ENCODE measurements at regions not wholly inside any gene's neighbourhood (a gene's known extent, or its start where the extent isn't known, plus 50 kb on each side); places are given as distances from the start of the nearest gene placed in this dataset.
"Not testable (repeated sequence)": the region's sequence is repeated elsewhere in the genome, so short reads cannot be mapped to it uniquely, and the experiment has no call there.

DNA sequence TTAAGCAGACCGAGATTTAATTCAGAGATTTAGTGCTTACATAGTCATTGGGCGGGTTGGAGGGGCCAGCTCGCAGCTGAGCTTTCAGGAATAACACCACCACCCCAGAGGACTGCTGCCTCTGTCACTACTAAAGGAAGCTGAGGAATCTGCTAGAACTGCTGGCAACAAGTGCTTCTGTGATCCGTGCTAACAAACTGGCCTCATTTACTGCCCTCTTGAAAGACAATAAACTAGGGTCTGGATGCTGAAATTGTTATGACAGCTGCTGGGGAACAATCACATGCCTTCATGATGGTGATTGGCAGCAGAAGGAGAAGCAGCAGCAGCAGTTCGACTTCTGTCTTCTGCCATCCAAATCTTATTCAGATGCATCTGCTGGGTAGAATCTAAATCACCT is 285.5 kb upstream of the TAC1 start (continued):
- TF ChIP-seq CTCF (IDR thresholded peaks at IDR 0.05; ENCODE audit: low read depth, low read length, missing input control) (no peak), EGR1 (IDR thresholded peaks at IDR 0.05; ENCODE audit: low read depth in 2 of 2) (no peak), FOXA1 (IDR thresholded peaks at IDR 0.05) (no peak)
- TF ChIP-seq, protein P1, sequence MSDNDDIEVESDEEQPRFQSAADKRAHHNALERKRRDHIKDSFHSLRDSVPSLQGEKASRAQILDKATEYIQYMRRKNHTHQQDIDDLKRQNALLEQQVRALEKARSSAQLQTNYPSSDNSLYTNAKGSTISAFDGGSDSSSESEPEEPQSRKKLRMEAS (IDR thresholded peaks at IDR 0.05) = no peak

GRCh38 chr7:97449448-97449847 is 282.4 kb upstream of the TAC1 start:
- H3K9me3 ChIP-seq (ENCODE audit: control insufficient read depth in 4 of 4, low read length in 3 of 4); H3K4me3 ChIP-seq (ENCODE audit: low read depth in 1 of 3, low read length in 3 of 3); H3K4me1 ChIP-seq (ENCODE audit: control insufficient read depth in 4 of 4, insufficient read depth in 4 of 4, low read length in 3 of 4); H3K36me3 ChIP-seq (ENCODE audit: control insufficient read depth in 4 of 4, insufficient read depth in 3 of 4, low read depth in 1 of 4, low read length in 3 of 4); H3K27me3 ChIP-seq (ENCODE audit: control insufficient read depth in 4 of 4, insufficient read depth in 4 of 4, low read length in 3 of 4); H3K9ac ChIP-seq (ENCODE audit: low read depth in 1 of 2, low read length in 2 of 2); H3K27ac ChIP-seq (ENCODE audit: low read depth in 1 of 2, low read length in 2 of 2); DNase-seq (ENCODE audit: low spot score): not testable (repeated sequence)
- WGBS = 83% methylated on average over 3 of the region's 3 CpGs

DNA sequence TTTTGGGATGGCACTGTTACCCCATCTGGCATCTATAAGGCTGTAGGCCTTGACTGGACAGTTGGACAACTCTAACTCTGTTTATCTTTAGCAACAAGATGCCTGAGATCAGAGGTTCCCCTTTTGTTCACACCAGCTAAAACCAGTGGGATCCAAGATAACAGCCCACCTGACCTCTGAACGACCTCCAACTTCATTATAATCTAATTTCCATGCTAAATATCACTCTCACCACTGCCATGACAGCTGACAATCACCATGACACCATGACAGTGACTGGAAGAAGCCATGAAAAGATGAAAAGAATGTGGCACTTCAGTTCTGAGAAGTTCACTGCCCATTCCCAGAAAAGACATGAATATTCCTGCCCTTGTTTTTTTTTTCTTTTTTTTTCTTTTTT is 281.4 kb upstream of the TAC1 start:
- no peak for DNase-seq (ENCODE audit: low spot score)
- TF ChIP-seq EGR1 (IDR thresholded peaks at IDR 0.05; ENCODE audit: low read depth in 2 of 2) = no peak
- no peak for TF ChIP-seq TAF1 (conservative IDR thresholded peaks at IDR 0.05)
- no peak for TF ChIP-seq FOXA1 (IDR thresholded peaks at IDR 0.05)

GRCh38 chr7:97454636-97455035 is 277.2 kb upstream of the TAC1 start:
- H3K9me3 ChIP-seq (ENCODE audit: control insufficient read depth in 4 of 4, low read length in 3 of 4) = no peaks in the 10 kb centered on the region
- no peaks in the 10 kb centered on the region for H3K36me3 ChIP-seq (ENCODE audit: control insufficient read depth in 4 of 4, insufficient read depth in 3 of 4, low read depth in 1 of 4, low read length in 3 of 4)
- no peaks in the 10 kb centered on the region for H3K4me1 ChIP-seq (ENCODE audit: control insufficient read depth in 4 of 4, insufficient read depth in 4 of 4, low read length in 3 of 4)
- H3K9ac ChIP-seq (ENCODE audit: low read depth in 1 of 2, low read length in 2 of 2) = no peak overlapping the region
- TF ChIP-seq JUND (IDR thresholded peaks at IDR 0.05) (no peak), EGR1 (IDR thresholded peaks at IDR 0.05; ENCODE audit: low read depth in 2 of 2) (no peak), FOXA1 (IDR thresholded peaks at IDR 0.05) (no peak), HNF4G (IDR thresholded peaks at IDR 0.05) (no peak), RAD21 (IDR thresholded peaks at IDR 0.05) (no peak), CTCF (IDR thresholded peaks at IDR 0.05; ENCODE audit: low read depth, low read length, missing input control) (no peak), SP1 (IDR thresholded peaks at IDR 0.05) (no peak), NR2F2 (IDR thresholded peaks at IDR 0.05) (no peak), YY1 (IDR thresholded peaks at IDR 0.05) (no peak), FOXA2 (IDR thresholded peaks at IDR 0.05) (no peak), GABPA (IDR thresholded peaks at IDR 0.05 in 1 of 2, conservative IDR thresholded peaks at IDR 0.05 in 1 of 2) (no peak), HNF4A (conservative IDR thresholded peaks at IDR 0.05) (no peak), RXRA (IDR thresholded peaks at IDR 0.05) (no peak)
- TF ChIP-seq, protein P2, sequence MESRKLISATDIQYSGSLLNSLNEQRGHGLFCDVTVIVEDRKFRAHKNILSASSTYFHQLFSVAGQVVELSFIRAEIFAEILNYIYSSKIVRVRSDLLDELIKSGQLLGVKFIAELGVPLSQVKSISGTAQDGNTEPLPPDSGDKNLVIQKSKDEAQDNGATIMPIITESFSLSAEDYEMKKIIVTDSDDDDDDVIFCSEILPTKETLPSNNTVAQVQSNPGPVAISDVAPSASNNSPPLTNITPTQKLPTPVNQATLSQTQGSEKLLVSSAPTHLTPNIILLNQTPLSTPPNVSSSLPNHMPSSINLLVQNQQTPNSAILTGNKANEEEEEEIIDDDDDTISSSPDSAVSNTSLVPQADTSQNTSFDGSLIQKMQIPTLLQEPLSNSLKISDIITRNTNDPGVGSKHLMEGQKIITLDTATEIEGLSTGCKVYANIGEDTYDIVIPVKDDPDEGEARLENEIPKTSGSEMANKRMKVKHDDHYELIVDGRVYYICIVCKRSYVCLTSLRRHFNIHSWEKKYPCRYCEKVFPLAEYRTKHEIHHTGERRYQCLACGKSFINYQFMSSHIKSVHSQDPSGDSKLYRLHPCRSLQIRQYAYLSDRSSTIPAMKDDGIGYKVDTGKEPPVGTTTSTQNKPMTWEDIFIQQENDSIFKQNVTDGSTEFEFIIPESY (IDR thresholded peaks at IDR 0.05) = no peak
- TF ChIP-seq, protein P1 (IDR thresholded peaks at IDR 0.05) = no peak
- TF ChIP-seq, protein P3, sequence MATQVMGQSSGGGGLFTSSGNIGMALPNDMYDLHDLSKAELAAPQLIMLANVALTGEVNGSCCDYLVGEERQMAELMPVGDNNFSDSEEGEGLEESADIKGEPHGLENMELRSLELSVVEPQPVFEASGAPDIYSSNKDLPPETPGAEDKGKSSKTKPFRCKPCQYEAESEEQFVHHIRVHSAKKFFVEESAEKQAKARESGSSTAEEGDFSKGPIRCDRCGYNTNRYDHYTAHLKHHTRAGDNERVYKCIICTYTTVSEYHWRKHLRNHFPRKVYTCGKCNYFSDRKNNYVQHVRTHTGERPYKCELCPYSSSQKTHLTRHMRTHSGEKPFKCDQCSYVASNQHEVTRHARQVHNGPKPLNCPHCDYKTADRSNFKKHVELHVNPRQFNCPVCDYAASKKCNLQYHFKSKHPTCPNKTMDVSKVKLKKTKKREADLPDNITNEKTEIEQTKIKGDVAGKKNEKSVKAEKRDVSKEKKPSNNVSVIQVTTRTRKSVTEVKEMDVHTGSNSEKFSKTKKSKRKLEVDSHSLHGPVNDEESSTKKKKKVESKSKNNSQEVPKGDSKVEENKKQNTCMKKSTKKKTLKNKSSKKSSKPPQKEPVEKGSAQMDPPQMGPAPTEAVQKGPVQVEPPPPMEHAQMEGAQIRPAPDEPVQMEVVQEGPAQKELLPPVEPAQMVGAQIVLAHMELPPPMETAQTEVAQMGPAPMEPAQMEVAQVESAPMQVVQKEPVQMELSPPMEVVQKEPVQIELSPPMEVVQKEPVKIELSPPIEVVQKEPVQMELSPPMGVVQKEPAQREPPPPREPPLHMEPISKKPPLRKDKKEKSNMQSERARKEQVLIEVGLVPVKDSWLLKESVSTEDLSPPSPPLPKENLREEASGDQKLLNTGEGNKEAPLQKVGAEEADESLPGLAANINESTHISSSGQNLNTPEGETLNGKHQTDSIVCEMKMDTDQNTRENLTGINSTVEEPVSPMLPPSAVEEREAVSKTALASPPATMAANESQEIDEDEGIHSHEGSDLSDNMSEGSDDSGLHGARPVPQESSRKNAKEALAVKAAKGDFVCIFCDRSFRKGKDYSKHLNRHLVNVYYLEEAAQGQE (IDR thresholded peaks at IDR 0.05) = no peak
- H3K27ac ChIP-seq (ENCODE audit: low read depth in 1 of 2, low read length in 2 of 2) = no peak overlapping the region
- WGBS = 74% methylated on average over 1 of the region's 1 CpG
- H3K27me3 ChIP-seq (ENCODE audit: control insufficient read depth in 4 of 4, insufficient read depth in 4 of 4, low read length in 3 of 4) = no peaks in the 10 kb centered on the region
- no peak for DNase-seq (ENCODE audit: low spot score)
- no peak overlapping the region for H3K4me3 ChIP-seq (ENCODE audit: low read depth in 1 of 3, low read length in 3 of 3)

More for the DNA sequence above, 281.4 kb upstream of the TAC1 start:
- Histone ChIP-seq H3K27me3 (ENCODE audit: control insufficient read depth in 4 of 4, insufficient read depth in 4 of 4, low read length in 3 of 4) (no peaks in the 10 kb centered on the region), H3K27ac (ENCODE audit: low read depth in 1 of 2, low read length in 2 of 2) (no peak overlapping the region), H3K9me3 (ENCODE audit: control insufficient read depth in 4 of 4, low read length in 3 of 4) (peaks cover 0 to 2% (median 0%) of the 10 kb centered on the region in 4 donors), H3K4me3 (ENCODE audit: low read depth in 1 of 3, low read length in 3 of 3) (no peak overlapping the region), H3K9ac (ENCODE audit: low read depth in 1 of 2, low read length in 2 of 2) (no peak overlapping the region), H3K4me1 (ENCODE audit: control insufficient read depth in 4 of 4, insufficient read depth in 4 of 4, low read length in 3 of 4) (no peaks in the 10 kb centered on the region), H3K36me3 (ENCODE audit: control insufficient read depth in 4 of 4, insufficient read depth in 3 of 4, low read depth in 1 of 4, low read length in 3 of 4) (no peaks in the 10 kb centered on the region)
- 60% methylated on average over 1 of the region's 1 CpG for WGBS

All from liver (tissue), 8 donors.